ENCODE measurements at regions not wholly inside any gene's neighbourhood (a gene's known extent, or its start where the extent isn't known, plus 50 kb on each side); places are given as distances from the start of the nearest gene placed in this dataset. TPM values are rescaled to one million over a fixed set of nuclear protein-coding genes. Genes with fewer than 3 reads are reported as not detected.
A peak's percentile ranks its signal among the peaks of the same experiment; 100 is the strongest.

DNA sequence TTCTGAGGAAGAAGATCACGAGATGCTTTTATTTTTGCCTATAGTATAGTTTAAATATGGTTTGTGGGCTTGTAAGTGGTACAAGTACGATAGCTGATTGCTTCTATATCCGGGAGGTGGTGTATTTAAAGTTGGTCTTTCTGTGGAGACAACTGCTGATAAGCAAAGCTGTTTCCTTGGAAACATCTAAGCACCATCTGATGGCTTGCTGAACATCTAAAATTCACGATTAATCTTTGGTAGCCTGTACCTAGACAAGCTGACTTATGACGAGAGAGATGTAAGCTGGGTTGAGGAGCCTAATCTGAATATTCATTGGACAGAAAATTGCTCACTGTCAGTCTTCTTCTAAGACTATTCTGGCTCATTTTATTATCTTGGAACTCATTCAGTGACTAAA is 74.6 kb upstream of the NWD2 start:
- intact Hi-C loops (cut with micrococcal nuclease; ENCODE audit: unreplicated experiment): no loop called here
- Histone ChIP-seq H3K9me3 (no peaks in the 10 kb centered on the region), H3K36me3 (ENCODE audit: control insufficient read depth, insufficient read depth, low read length) (no peaks in the 10 kb centered on the region), H3K4me1 (no peaks in the 10 kb centered on the region), H3K27me3 (replicated peaks; ENCODE audit: control insufficient read depth, insufficient read depth, low read length) (no peaks in the 10 kb centered on the region), H3K4me3 (ENCODE audit: low read depth, low read length) (no peak overlapping the region)
- TF ChIP-seq, protein P1, sequence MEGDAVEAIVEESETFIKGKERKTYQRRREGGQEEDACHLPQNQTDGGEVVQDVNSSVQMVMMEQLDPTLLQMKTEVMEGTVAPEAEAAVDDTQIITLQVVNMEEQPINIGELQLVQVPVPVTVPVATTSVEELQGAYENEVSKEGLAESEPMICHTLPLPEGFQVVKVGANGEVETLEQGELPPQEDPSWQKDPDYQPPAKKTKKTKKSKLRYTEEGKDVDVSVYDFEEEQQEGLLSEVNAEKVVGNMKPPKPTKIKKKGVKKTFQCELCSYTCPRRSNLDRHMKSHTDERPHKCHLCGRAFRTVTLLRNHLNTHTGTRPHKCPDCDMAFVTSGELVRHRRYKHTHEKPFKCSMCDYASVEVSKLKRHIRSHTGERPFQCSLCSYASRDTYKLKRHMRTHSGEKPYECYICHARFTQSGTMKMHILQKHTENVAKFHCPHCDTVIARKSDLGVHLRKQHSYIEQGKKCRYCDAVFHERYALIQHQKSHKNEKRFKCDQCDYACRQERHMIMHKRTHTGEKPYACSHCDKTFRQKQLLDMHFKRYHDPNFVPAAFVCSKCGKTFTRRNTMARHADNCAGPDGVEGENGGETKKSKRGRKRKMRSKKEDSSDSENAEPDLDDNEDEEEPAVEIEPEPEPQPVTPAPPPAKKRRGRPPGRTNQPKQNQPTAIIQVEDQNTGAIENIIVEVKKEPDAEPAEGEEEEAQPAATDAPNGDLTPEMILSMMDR (IDR thresholded peaks at IDR 0.05; ENCODE audit: insufficient read depth in 1 of 2, low read depth in 1 of 2, low read length in 1 of 2, severe bottlenecking in 1 of 2, unreplicated experiment in 1 of 2): no peak
- peaks cover 3% of the 10 kb centered on the region for H3K27me3 Mint-ChIP-seq (ENCODE audit: insufficient read depth, unreplicated experiment)
- POLR2A ChIA-PET: no interaction called here
- no peaks in the 10 kb centered on the region for H3K4me1 Mint-ChIP-seq (ENCODE audit: low read depth, unreplicated experiment)
- no TSS peak for BruUV-seq (replicated peaks)
- no peaks in the 10 kb centered on the region for H3K36me3 Mint-ChIP-seq (ENCODE audit: insufficient read depth, unreplicated experiment)
- no peaks in the 10 kb centered on the region for H3K9me3 Mint-ChIP-seq (ENCODE audit: unreplicated experiment)
- no peak overlapping the region for H3K27ac Mint-ChIP-seq (ENCODE audit: unreplicated experiment)
- CTCF ChIA-PET: no interaction called here
- no peak for DNase-seq
- no peak overlapping the region for H3K4me3 Mint-ChIP-seq (ENCODE audit: unreplicated experiment)

GRCh38 chr4:37188100-37188499 is 56.4 kb upstream of the NWD2 start:
- peak in 1 of 2 experiments; percentile 14 for DNase-seq
- Histone ChIP-seq H3K4me1 (no peaks in the 10 kb centered on the region), H3K9me3 (no peaks in the 10 kb centered on the region), H3K27me3 (replicated peaks; ENCODE audit: control insufficient read depth, insufficient read depth, low read length) (no peaks in the 10 kb centered on the region), H3K36me3 (ENCODE audit: control insufficient read depth, insufficient read depth, low read length) (no peaks in the 10 kb centered on the region), H3K4me3 (ENCODE audit: low read depth, low read length) (no peak overlapping the region)
- H3K9me3 Mint-ChIP-seq (ENCODE audit: unreplicated experiment): peaks cover 15% of the 10 kb centered on the region
- H3K27me3 Mint-ChIP-seq (ENCODE audit: insufficient read depth, unreplicated experiment): peaks cover 2% of the 10 kb centered on the region
- BruUV-seq (replicated peaks): no TSS peak
- TF ChIP-seq, protein P1 (IDR thresholded peaks at IDR 0.05; ENCODE audit: insufficient read depth in 1 of 2, low read depth in 1 of 2, low read length in 1 of 2, severe bottlenecking in 1 of 2, unreplicated experiment in 1 of 2): peak in 1 of 2 experiments; percentile 11
- POLR2A ChIA-PET: no interaction called here
- CTCF ChIA-PET: interaction anchor here (0.6 kb wide), 1 partner anchor 20 kb away, joined by 4 read pairs; no protein-coding TSS in a partner anchor
- H3K27ac Mint-ChIP-seq (ENCODE audit: unreplicated experiment): no peak overlapping the region
- H3K4me1 Mint-ChIP-seq (ENCODE audit: low read depth, unreplicated experiment): no peaks in the 10 kb centered on the region
- intact Hi-C loops (cut with micrococcal nuclease; ENCODE audit: unreplicated experiment): loop anchor here (1.0 kb wide), 1 partner anchor 195 kb away; no protein-coding TSS in a partner anchor
- H3K4me3 Mint-ChIP-seq (ENCODE audit: unreplicated experiment): no peak overlapping the region
- H3K36me3 Mint-ChIP-seq (ENCODE audit: insufficient read depth, unreplicated experiment): no peaks in the 10 kb centered on the region

Small RNA genes in the stretch of these regions (microRNA-seq; reads per million reads assigned to microRNA genes)
- gene MIR1255B1: not detected

Measured in Caco-2 (cell line).